ENCODE measurements at regions not wholly inside any gene's neighbourhood (a gene's known extent, or its start where the extent isn't known, plus 50 kb on each side); places are given as distances from the start of the nearest gene placed in this dataset.

DNA sequence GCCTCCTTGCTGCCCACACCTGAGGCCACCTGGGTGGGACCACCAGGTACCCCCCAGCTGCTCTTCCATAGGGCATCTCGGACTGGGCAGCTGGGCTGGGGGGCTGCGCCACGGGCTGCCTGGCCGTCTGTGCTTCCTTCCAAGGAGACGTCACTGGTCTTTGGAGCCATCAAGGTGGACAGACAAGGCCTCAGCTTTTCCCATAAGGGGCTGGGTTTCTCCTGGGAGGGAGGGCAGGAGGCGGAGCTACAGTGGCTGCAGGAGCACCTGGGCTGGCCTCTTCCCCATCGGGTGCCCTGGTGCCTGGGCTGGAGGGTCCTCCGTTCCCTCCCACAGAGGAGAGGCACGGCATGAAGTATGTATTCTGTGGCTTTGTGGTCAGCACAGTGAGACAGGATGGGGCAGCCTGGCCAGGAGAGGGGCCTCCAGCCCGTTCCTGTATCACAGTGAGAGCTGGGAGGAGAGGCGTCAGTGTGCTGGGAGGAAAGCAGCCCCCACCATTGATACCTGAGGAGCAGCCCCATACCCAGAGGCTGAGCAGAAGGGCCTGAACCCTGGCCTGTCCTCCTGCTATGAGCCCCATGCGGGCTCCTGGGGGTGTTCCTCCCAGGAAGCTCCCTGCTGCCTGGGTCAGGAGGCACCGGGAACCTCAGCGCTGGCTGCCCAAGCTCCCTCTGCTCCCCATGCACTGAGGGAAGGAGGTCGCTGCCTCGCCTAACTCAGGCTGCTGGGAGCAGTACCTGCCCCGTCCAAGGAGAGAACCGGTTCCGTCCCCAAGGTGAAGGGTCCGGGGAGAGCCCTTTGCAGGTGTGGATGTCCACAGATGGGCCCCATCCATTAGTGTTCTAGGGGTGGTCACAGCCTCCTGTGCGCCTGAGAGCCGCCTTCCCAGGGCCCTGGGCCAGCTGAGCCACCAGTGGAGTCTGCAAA is 1075.0 kb downstream of the BRD1 start:
- TF ChIP-seq POLR2A (IDR thresholded peaks at IDR 0.05), result no peak
- Histone ChIP-seq H3K4me1 (no peaks in the 10 kb centered on the region), H3K27me3 (peaks cover 0 to 22% (median 0%) of the 10 kb centered on the region in 4 donors), H3K4me3 (no peak overlapping the region), H3K27ac (no peak overlapping the region), H3K36me3 (no peaks in the 10 kb centered on the region), H3K9me3 (no peaks in the 10 kb centered on the region)
- WGBS, 2 donors, result 61% methylated on average over 5 of the region's 22 CpGs; no CpG with 5 or more reads in 1 of the 2 donors
- intact Hi-C loops (cut with DNase I), result no loop called here
- no peak for DNase-seq

DNA sequence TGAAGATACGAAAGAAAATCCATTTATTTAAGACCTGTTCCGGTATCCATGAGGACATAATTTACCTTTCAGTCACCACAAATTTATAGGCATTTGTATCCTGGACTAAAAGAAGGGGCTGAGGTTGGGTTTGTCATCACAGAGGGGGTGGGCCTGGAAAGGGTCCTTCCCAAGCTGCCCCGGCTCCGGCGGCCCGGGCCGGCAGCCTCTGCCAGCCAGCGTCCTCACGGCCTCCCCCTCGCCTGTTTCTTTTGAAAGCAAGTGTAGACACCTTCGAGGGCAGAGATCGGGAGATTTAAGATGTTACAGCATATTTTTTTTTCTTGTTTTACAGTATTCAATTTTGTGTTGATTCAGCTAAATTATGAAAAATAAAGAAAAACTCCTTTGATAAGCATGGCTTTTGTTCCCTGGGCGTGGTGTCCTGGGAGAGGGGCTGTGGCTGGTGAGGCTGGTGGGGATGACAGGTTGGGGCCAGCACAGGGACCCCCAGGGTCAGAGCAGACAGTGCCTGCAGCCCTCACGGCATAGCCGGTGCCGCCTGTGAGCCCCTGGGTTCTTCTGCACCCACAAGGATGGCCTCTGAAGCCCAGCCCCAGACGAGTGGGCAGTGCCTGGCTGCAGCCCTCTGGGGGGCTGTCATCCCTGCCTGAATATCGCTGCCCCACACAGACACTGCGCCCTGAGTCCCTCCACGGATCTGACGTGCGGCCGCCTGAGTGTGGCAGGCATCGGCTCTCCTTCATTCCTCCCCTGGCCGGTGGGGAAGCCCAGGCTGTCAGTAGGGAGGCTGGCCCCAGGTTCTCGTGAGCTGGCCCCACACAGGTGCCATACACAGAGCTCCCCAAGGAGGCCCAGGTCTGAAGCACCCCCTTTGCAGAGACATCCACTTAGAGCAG is 1075.9 kb downstream of the BRD1 start:
- 74 to 89% methylated on average over 15 to 16 of the region's 26 CpGs for WGBS, 2 donors
- H3K4me3 ChIP-seq, result no peak overlapping the region
- H3K27me3 ChIP-seq, result peaks cover 0 to 17% (median 0%) of the 10 kb centered on the region in 4 donors
- H3K9me3 ChIP-seq, result no peaks in the 10 kb centered on the region
- H3K27ac ChIP-seq, result no peak overlapping the region
- intact Hi-C loops (cut with DNase I), result no loop called here
- no peak for TF ChIP-seq POLR2A (IDR thresholded peaks at IDR 0.05)
- TF ChIP-seq, protein P1, sequence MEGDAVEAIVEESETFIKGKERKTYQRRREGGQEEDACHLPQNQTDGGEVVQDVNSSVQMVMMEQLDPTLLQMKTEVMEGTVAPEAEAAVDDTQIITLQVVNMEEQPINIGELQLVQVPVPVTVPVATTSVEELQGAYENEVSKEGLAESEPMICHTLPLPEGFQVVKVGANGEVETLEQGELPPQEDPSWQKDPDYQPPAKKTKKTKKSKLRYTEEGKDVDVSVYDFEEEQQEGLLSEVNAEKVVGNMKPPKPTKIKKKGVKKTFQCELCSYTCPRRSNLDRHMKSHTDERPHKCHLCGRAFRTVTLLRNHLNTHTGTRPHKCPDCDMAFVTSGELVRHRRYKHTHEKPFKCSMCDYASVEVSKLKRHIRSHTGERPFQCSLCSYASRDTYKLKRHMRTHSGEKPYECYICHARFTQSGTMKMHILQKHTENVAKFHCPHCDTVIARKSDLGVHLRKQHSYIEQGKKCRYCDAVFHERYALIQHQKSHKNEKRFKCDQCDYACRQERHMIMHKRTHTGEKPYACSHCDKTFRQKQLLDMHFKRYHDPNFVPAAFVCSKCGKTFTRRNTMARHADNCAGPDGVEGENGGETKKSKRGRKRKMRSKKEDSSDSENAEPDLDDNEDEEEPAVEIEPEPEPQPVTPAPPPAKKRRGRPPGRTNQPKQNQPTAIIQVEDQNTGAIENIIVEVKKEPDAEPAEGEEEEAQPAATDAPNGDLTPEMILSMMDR (IDR thresholded peaks at IDR 0.05), result no peak
- H3K36me3 ChIP-seq, result no peaks in the 10 kb centered on the region
- no peaks in the 10 kb centered on the region for H3K4me1 ChIP-seq
- DNase-seq, result no peak

DNA sequence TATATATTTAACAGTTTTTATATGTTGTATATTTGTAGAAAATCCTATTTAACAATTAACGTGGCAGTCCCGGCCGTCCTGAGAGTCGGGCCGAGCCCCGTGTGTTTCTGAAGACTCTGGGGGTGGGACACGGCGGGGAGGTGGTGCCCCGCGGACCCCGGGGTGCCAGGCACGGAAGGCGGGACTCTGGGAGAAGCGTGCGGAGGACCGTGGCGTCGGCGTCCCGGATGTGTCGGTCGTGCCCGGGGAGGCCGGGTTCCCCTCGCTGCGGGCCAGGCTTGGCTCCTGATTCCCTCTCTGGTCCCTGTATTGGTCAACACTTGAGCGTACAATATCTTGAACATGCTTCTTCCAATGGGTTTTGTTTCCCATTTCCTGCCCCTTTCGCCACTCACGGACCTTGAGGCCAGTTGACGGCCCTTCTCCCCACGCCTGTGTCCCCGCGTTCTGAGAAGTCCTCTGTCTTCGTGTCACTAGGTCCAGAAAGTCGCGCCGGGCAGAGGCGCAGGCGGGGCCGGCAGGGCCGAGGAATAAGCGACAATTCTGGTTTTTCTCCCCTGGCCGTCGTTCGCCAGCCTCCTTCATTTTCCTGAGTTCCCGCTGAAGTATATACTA is 1076.7 kb downstream of the BRD1 start:
- Histone ChIP-seq H3K27me3 (peaks cover 0 to 10% (median 0%) of the 10 kb centered on the region in 4 donors), H3K4me1 (no peaks in the 10 kb centered on the region), H3K36me3 (no peaks in the 10 kb centered on the region), H3K9me3 (no peaks in the 10 kb centered on the region), H3K27ac (no peak overlapping the region), H3K4me3 (no peak overlapping the region)
- intact Hi-C loops (cut with DNase I), result no loop called here
- TF ChIP-seq, protein P1 (IDR thresholded peaks at IDR 0.05), result no peak
- TF ChIP-seq POLR2A (IDR thresholded peaks at IDR 0.05), result no peak
- 89 to 90% methylated on average over 31 to 46 of the region's 46 CpGs for WGBS, 2 donors
- no peak for DNase-seq

DNA sequence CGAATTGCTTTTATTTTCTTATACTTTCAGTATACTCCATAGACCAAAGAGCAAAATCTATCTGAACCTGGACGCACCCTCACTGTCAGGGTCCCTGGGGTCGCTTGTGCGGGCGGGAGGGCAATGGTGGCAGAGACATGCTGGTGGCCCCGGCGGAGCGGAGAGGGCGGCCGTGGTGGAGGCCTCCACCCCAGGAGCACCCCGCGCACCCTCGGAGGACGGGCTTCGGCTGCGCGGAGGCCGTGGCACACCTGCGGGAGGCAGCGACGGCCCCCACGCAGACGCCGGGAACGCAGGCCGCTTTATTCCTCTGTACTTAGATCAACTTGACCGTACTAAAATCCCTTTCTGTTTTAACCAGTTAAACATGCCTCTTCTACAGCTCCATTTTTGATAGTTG is 1077.4 kb downstream of the BRD1 start:
- 88 to 94% methylated on average over 14 to 25 of the region's 27 CpGs for WGBS, 2 donors

More for the DNA sequence above, 1077.4 kb downstream of the BRD1 start:
- TF ChIP-seq POLR2A (IDR thresholded peaks at IDR 0.05), result no peak
- TF ChIP-seq, protein P1 (IDR thresholded peaks at IDR 0.05), result no peak
- Histone ChIP-seq H3K4me1 (no peaks in the 10 kb centered on the region), H3K27me3 (peaks cover 0 to 3% (median 0%) of the 10 kb centered on the region in 4 donors), H3K4me3 (no peak overlapping the region), H3K27ac (no peak overlapping the region), H3K9me3 (no peaks in the 10 kb centered on the region), H3K36me3 (no peaks in the 10 kb centered on the region)
- intact Hi-C loops (cut with DNase I), result no loop called here
- no peak for DNase-seq

All from esophagus squamous epithelium (tissue), 5 donors.